ENCODE measurements at regions not wholly inside any gene's neighbourhood (a gene's known extent, or its start where the extent isn't known, plus 50 kb on each side); places are given as distances from the start of the nearest gene placed in this dataset.

DNA sequence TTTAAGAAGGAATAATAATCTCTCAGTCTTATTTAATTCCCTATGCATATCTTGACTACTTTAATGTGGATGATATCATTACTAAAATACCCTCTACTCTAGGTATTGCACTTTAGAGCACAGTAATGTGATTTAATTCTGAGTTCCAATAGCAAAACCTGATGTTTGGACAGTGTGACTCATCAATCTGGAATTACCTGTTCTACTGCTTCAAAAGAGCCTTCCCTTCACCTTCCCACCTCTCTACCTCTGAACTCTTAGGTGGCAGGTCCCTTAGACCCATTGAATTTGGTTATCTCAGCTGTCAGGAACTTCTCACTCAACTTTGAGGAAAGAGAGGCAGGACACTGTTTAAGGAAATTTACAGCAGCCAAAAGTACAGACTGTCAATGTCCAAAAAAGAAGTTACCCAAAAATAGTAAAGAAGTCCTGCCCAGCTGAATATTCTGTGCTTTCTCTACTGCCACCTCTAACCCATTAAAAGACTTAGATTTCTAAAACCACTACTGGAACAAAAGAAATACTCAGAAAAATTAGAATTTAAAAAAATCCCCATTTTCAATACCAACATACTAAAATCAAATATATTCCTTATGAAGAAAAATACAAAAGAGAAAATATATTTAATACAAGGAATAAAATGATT lies 123.1 kb upstream of the GPM6A start:
- ChIA-PET CTCF (interaction anchor here (0.8 kb wide), 1 partner anchor 405 kb away, joined by 3 read pairs; no protein-coding TSS in a partner anchor), POLR2A (no interaction called here)
- TF ChIP-seq, protein P1, sequence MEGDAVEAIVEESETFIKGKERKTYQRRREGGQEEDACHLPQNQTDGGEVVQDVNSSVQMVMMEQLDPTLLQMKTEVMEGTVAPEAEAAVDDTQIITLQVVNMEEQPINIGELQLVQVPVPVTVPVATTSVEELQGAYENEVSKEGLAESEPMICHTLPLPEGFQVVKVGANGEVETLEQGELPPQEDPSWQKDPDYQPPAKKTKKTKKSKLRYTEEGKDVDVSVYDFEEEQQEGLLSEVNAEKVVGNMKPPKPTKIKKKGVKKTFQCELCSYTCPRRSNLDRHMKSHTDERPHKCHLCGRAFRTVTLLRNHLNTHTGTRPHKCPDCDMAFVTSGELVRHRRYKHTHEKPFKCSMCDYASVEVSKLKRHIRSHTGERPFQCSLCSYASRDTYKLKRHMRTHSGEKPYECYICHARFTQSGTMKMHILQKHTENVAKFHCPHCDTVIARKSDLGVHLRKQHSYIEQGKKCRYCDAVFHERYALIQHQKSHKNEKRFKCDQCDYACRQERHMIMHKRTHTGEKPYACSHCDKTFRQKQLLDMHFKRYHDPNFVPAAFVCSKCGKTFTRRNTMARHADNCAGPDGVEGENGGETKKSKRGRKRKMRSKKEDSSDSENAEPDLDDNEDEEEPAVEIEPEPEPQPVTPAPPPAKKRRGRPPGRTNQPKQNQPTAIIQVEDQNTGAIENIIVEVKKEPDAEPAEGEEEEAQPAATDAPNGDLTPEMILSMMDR (IDR thresholded peaks at IDR 0.05; ENCODE audit: insufficient read depth, low read length, missing control alignments): no peak
- no peak overlapping the region for H3K4me3 ChIP-seq (ENCODE audit: low read depth, low read length)
- DNase-seq (ENCODE audit: low read depth, low spot score): no peak

DNA sequence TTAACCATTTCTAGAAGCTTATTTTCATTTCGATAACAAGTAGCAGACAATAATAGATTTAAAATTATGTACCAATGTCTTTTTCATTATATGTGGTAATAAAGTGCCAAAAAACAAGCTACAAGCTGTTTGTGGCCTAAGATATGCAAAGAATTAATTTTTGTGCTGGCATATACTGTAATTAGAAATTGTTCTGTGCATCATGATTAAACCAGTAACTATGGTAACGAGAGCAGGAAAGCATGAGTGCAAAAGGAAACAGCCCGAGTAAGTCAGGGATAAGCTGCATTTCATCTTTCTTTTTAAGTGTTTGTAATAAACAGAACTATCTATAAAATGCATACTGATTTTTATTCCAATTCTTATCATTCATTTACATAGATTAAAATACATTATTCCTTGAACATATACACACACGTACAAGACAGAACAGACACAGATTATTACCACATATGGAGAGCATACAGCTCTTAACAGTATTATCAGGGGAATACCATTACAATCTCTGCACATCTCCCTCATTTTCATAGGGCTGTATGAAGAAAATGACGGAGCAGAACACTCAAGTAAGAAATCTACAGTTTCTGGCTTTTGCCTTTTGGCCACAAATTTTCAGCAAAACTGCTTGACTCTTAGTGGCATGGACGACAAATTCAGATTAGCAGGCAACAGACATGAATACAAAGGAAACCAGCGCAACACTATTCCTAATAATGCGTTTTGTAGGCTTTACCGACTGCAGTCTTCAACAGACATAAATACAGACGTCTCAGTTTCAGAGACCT lies 121.3 kb upstream of the WDR17 start:
- ChIA-PET CTCF (interaction anchor here (0.7 to 1.4 kb wide), 2 partner anchors 17 to 397 kb away, joined by 3 read pairs; no protein-coding TSS in a partner anchor), POLR2A (no interaction called here)
- TF ChIP-seq, protein P1 (IDR thresholded peaks at IDR 0.05; ENCODE audit: insufficient read depth, low read length, missing control alignments): no peak
- no peak for DNase-seq (ENCODE audit: low read depth, low spot score)
- H3K4me3 ChIP-seq (ENCODE audit: low read depth, low read length): no peak overlapping the region

DNA sequence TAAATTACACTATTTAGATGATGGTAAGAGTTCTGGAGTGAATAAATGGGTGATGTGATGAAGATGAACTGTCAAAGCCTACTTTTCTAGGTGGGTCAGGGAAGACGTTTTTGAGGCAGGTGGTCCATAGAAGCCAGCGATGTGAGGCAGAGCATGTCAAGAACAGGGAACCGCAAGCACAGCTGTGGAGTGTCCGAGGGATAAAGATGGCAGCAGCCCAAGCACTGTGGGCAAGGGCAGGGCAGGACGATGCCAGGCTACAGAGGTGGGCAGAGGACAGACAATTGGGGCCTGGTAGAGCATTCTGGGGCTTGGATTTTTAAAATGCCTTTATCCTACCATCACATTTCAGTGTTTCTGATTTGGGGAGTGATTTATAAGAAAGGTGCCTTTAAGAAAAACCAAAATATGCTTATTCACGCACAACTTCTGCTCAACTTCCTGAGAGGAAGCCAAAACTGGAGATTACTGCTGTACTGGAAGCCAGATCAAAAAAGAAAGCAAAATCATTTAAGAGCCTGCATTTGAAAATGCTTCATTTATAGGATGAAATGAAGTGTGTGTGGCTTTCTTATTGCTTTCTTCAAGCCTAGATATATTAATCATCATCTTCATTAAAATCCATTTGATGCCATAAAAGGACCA lies 119.0 kb upstream of the WDR17 start:
- ChIA-PET POLR2A (no interaction called here), CTCF (interaction anchor here (0.6 to 3.3 kb wide), 6 partner anchors 9 to 395 kb away, joined by 3 to 29 read pairs (median 3); no protein-coding TSS in a partner anchor)
- TF ChIP-seq, protein P1 (IDR thresholded peaks at IDR 0.05; ENCODE audit: insufficient read depth, low read length, missing control alignments): no peak
- no peak overlapping the region for H3K4me3 ChIP-seq (ENCODE audit: low read depth, low read length)
- DNase-seq (ENCODE audit: low read depth, low spot score): no peak

GRCh38 chr4:175947117-175947722 lies 118.4 kb upstream of the WDR17 start:
- ChIA-PET POLR2A (no interaction called here), CTCF (interaction anchor here (0.8 to 3.3 kb wide), 7 partner anchors 8 to 394 kb away, joined by 3 to 29 read pairs (median 3); no protein-coding TSS in a partner anchor)
- DNase-seq (ENCODE audit: low read depth, low spot score): peak; percentile 1
- TF ChIP-seq, protein P1 (IDR thresholded peaks at IDR 0.05; ENCODE audit: insufficient read depth, low read length, missing control alignments): peak; percentile 15
- no peak overlapping the region for H3K4me3 ChIP-seq (ENCODE audit: low read depth, low read length)

DNA sequence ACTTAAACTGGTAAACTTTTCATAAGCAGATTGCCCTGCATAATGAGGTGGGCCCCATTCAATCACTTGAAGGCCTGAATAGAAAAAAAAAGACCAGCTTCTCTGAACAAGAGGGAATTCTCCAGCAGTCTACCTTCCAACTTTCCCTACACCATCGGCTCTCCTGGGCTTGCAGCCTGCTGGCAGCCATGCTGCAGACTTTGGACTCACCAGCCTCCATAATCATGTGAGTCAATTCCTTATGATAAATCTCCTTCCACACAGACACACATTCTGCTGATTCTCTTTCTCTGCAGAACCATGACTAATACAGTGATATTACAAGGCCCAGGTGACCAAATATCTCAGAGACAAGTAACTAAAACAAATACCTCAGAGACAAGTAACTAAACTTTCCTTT lies 113.8 kb upstream of the WDR17 start:
- ChIA-PET POLR2A (no interaction called here), CTCF (interaction anchor here (0.9 to 2.8 kb wide), 2 partner anchors 11 to 389 kb away, joined by 3 to 9 read pairs; no protein-coding TSS in a partner anchor)
- TF ChIP-seq, protein P1 (IDR thresholded peaks at IDR 0.05; ENCODE audit: insufficient read depth, low read length, missing control alignments): no peak
- DNase-seq (ENCODE audit: low read depth, low spot score): no peak
- no peak overlapping the region for H3K4me3 ChIP-seq (ENCODE audit: low read depth, low read length)
